Common myeloid progenitor, CD34-positive (primary cell): ENCODE measurements at regions not wholly inside any gene's neighbourhood (a gene's known extent, or its start where the extent isn't known, plus 50 kb on each side); places are given as distances from the start of the nearest gene placed in this dataset.
A peak's percentile ranks its signal among the peaks of the same experiment; 100 is the strongest.
"Not testable (repeated sequence)": the region's sequence is repeated elsewhere in the genome, so short reads cannot be mapped to it uniquely, and the experiment has no call there.

Experiments
- CTCF ChIA-PET: fragments of 350-600 bp; sonication (Branson Sonifier 250); formaldehyde crosslinking; loops from one replicate; lab custom pipeline; 2021; ENCODE audit warnings: antibody characterized with exemption; lab: Charles Lee
- POLR2A ChIA-PET: fragments of 350-600 bp; sonication (Branson Sonifier 250); formaldehyde crosslinking; loops from one replicate; lab custom pipeline; 2021; ENCODE audit warnings: antibody characterized with exemption; lab: Charles Lee
- DNase-seq, 3 donors: peaks; one replicate each; pipeline versions ENCODE4 v3.0.0 to v3.0.0-alpha.2; 2013
- H3K27ac ChIP-seq, 2 experiments: 1 replicate in 1 of 2; 2 replicates in 1 of 2; pipeline ENCODE4 v1.7.0; 2013; ENCODE audit warnings: inconsistent platforms in 2 of 2, low read length in 2 of 2, mild to moderate bottlenecking in 2 of 2, low read depth in 1 of 2, moderate library complexity in 1 of 2; ENCODE audit not compliant: severe bottlenecking in 2 of 2, insufficient read depth in 1 of 2, poor library complexity in 1 of 2
- H3K27me3 ChIP-seq, 5 experiments: replicated peaks in 2 of 5; 1 replicate in 3 of 5; 2 replicates in 2 of 5; pipeline versions ENCODE4 v1.6.1 to v1.7.0; 2013; ENCODE audit warnings: low read length in 4 of 5, mild to moderate bottlenecking in 2 of 5, moderate library complexity in 2 of 5, inconsistent platforms in 1 of 5; ENCODE audit not compliant: insufficient read depth in 5 of 5, control insufficient read depth in 4 of 5
- H3K36me3 ChIP-seq, 4 experiments: 1 replicate in 2 of 4; 2 replicates in 2 of 4; pipeline versions ENCODE4 v1.6.1 to v1.7.0; 2013; ENCODE audit warnings: low read length in 3 of 4, control low read depth in 1 of 4, mild to moderate bottlenecking in 1 of 4; ENCODE audit not compliant: control insufficient read depth in 4 of 4, insufficient read depth in 4 of 4
- H3K4me1 ChIP-seq, 4 experiments: 1 replicate in 3 of 4; 2 replicates in 1 of 4; pipeline versions ENCODE4 v1.6.1 to v1.7.1; 2013; ENCODE audit warnings: low read length in 3 of 4, mild to moderate bottlenecking in 3 of 4, control low read depth in 1 of 4, inconsistent platforms in 1 of 4, moderate library complexity in 1 of 4; ENCODE audit not compliant: control insufficient read depth in 4 of 4, insufficient read depth in 4 of 4; ENCODE audit errors: control extremely low read depth in 1 of 4
- H3K4me3 ChIP-seq, 7 experiments: 1 replicate in 4 of 7; 2 replicates in 3 of 7; pipeline versions ENCODE4 v1.5.1 to v1.7.0; 2013; ENCODE audit warnings: mild to moderate bottlenecking in 7 of 7, low read length in 6 of 7, moderate library complexity in 6 of 7, inconsistent platforms in 2 of 7, low read depth in 2 of 7, control low read depth in 1 of 7; ENCODE audit not compliant: insufficient read depth in 4 of 7, control insufficient read depth in 1 of 7; ENCODE audit errors: extremely low read depth in 1 of 7
- H3K9me3 ChIP-seq, 5 experiments: 1 replicate in 4 of 5; 2 replicates in 1 of 5; pipeline versions ENCODE4 v1.6.1 to v1.7.1; 2013; ENCODE audit warnings: low read length in 4 of 5, mild to moderate bottlenecking in 2 of 5, inconsistent platforms in 1 of 5, low read depth in 1 of 5, moderate library complexity in 1 of 5; ENCODE audit not compliant: control insufficient read depth in 4 of 5, insufficient read depth in 2 of 5; ENCODE audit errors: control extremely low read depth in 1 of 5
- WGBS: methylation state at CpG from one replicate; pipeline ENCODE4 v1.1.5; 2013; ENCODE audit not compliant: insufficient coverage; 5-methylcytosine and 5-hydroxymethylcytosine counted together

DNA sequence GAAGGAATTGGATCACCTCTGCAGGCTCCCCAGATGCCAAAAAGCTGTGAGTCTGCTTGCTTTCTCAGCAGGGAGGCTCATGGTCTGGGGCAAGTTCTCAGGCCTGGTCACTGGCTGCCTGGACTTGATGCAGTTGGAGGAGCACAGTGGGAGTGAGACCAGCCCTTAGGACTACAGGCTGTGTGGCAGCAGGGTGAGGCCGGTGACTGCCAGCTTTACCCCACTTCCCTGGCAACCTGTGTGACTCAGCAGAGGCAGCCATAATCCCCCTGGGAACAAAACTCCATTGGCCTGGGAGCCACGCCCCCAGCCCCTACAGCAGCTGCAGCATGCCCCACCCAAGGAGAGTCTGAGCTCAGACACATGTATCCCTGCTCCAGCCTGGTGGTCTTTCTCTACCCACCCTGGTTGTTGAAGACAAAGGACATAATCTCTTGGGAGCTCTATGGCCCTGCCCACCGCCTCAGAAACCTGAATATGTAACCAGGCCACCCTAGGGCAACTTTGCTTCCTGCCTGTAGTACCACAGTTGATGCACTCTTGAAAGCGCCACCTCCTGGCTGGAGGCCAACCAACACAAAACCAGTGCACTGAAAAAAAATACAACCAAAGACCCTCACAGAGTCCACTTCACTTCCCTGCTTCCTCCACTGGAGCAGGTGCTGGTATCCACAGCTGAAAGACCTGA is 106.8 kb upstream of the SPATS2L start:
- Histone ChIP-seq H3K36me3 (no peaks in the 10 kb centered on the region), H3K9me3 (no peaks in the 10 kb centered on the region), H3K27ac (no peak overlapping the region), H3K27me3 (no peaks in the 10 kb centered on the region), H3K4me3 (no peak overlapping the region), H3K4me1 (peaks cover 0 to 17% (median 5%) of the 10 kb centered on the region in 4 experiments)
- CTCF ChIA-PET, result interaction anchor here (1.3 kb wide), 1 partner anchor 109 kb away, joined by 3 read pairs; no protein-coding TSS in a partner anchor
- WGBS, result 92% methylated on average over 3 of the region's 4 CpGs
- POLR2A ChIA-PET, result no interaction called here
- peak in 1 of 3 donors; percentile 3 for DNase-seq

DNA sequence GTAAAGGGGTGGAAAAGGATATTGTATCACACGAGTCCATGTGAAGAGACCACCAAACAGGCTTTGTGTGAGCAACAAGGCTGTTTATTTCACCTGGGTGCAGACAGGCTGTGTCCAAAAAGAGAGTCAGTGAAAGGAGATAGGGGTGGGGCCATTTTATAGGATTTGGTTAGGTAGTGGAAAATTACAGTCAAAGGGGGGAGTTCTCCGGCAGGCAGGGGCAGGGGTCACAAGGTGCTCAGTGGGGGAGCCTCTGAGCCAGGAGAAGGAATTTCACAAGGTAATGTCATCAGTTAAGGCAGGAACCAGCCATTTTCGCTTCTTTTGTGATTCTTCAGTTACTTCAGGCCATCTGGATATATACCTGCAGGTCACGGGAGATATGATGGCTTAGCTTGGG is 104.7 kb upstream of the SPATS2L start:
- peaks cover 0 to 17% (median 5%) of the 10 kb centered on the region in 4 experiments for H3K4me1 ChIP-seq
- DNase-seq, H3K27me3 ChIP-seq, H3K9me3 ChIP-seq, POLR2A ChIA-PET, H3K36me3 ChIP-seq, CTCF ChIA-PET, H3K4me3 ChIP-seq, H3K27ac ChIP-seq: not testable (repeated sequence)
- WGBS, result 90% methylated on average over 3 of the region's 4 CpGs

DNA sequence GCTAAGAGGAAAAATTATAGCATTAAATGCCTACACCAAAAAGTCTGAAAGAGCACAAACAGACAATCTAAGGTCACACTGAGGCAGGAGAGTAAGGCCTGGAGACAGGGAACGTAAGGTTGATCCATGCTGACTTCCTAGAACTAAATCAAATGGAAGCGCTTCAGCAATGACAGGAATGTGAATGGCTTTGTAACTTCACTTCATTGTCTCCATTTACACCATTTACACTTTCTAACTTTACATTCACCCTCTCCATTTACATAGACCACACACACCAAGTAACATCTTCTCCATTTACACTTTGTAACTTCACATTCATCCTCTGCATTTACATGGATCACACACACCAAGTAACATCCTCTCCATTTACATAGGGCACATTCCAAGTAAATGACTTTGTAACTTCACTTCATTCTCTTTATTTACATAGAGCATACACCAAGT is 103.1 kb upstream of the SPATS2L start:
- ChIA-PET POLR2A (no interaction called here), CTCF (no interaction called here)
- H3K36me3 ChIP-seq, result no peaks in the 10 kb centered on the region
- DNase-seq, result no peak
- H3K27ac ChIP-seq, result no peak overlapping the region
- peaks cover 0 to 4% (median 0%) of the 10 kb centered on the region in 5 experiments for H3K9me3 ChIP-seq
- no peaks in the 10 kb centered on the region for H3K27me3 ChIP-seq
- peaks cover 0 to 16% (median 5%) of the 10 kb centered on the region in 4 experiments for H3K4me1 ChIP-seq
- WGBS, result 90% methylated on average over 2 of the region's 2 CpGs
- no peak overlapping the region for H3K4me3 ChIP-seq

DNA sequence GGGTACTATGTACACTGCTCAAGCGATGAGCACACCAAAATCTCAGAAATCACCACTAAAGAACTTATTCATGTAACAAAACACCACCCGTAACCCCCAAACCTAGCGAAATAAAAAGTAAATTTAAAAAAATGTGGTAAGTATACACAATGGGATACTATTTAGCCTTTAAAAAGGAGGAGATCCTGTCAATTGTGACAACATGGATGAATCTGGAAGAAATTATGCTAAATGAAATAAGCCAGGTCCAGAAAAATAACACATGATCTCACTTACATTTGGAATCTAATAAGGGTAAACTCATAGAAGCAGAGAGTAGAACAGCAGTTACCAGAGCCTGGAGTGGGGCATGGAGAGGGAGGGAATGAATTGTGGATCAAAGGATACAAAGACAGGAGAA is 98.5 kb upstream of the SPATS2L start:
- Histone ChIP-seq H3K9me3 (peaks cover 0 to 4% (median 0%) of the 10 kb centered on the region in 5 experiments), H3K36me3 (no peaks in the 10 kb centered on the region), H3K4me3 (no peak overlapping the region), H3K4me1 (no peaks in the 10 kb centered on the region), H3K27ac (no peak overlapping the region), H3K27me3 (no peaks in the 10 kb centered on the region)
- POLR2A ChIA-PET, result no interaction called here
- 0% methylated on average over 1 of the region's 3 CpGs for WGBS
- CTCF ChIA-PET, result no interaction called here
- no peak for DNase-seq

DNA sequence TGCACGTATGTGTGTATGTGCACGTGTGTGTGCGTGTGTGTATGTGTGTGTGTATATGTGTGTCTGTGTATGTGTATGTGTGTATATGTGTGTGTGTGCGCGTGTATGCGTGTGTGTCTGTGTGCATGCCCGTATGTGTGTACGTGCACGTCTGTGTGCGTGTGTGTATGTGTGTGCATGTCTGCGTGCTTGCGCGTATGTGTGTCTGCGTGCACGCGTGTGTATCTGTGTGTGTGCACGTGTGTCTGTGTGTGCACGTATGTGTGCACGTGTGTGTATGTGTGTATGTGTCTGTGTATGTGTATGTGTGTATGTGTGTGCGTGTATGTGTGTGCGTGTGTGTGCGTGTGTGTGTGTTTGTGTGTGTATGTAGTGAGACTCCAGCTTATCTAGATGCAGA is 97.5 kb upstream of the SPATS2L start:
- H3K36me3 ChIP-seq, result no peaks in the 10 kb centered on the region
- no peaks in the 10 kb centered on the region for H3K4me1 ChIP-seq
- ChIA-PET CTCF (no interaction called here), POLR2A (no interaction called here)
- H3K4me3 ChIP-seq, result no peak overlapping the region
- H3K9me3 ChIP-seq, result peaks cover 0 to 4% (median 0%) of the 10 kb centered on the region in 5 experiments
- DNase-seq, result no peak
- H3K27me3 ChIP-seq, result no peaks in the 10 kb centered on the region
- no peak overlapping the region for H3K27ac ChIP-seq
- 84% methylated on average over 14 of the region's 22 CpGs for WGBS

DNA sequence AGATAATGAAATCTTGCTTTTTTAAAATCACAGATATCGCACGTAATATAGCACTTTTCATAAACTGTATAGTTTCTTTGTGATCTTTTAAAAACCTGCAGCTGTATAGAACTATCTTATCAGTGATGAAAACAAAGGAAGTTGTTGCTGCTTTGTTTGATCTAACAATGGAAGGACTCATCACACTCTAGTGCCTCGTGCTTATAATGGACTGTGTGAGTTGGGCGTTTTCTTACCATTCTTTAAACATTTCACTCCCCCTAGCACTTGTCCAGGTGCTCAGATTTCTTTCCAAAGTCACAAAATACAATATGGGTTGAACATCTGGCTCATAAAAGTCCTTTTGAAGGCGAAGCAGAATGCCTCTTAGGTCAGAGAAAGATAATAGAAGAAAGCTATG is 94.8 kb upstream of the SPATS2L start:
- Histone ChIP-seq H3K27me3 (peaks cover 0 to 3% (median 0%) of the 10 kb centered on the region in 5 experiments), H3K27ac (no peak overlapping the region), H3K36me3 (no peaks in the 10 kb centered on the region), H3K9me3 (no peaks in the 10 kb centered on the region), H3K4me3 (no peak overlapping the region), H3K4me1 (no peaks in the 10 kb centered on the region)
- no peak for DNase-seq
- CTCF ChIA-PET, result no interaction called here
- WGBS, result 90% methylated on average over 2 of the region's 5 CpGs
- POLR2A ChIA-PET, result no interaction called here

DNA sequence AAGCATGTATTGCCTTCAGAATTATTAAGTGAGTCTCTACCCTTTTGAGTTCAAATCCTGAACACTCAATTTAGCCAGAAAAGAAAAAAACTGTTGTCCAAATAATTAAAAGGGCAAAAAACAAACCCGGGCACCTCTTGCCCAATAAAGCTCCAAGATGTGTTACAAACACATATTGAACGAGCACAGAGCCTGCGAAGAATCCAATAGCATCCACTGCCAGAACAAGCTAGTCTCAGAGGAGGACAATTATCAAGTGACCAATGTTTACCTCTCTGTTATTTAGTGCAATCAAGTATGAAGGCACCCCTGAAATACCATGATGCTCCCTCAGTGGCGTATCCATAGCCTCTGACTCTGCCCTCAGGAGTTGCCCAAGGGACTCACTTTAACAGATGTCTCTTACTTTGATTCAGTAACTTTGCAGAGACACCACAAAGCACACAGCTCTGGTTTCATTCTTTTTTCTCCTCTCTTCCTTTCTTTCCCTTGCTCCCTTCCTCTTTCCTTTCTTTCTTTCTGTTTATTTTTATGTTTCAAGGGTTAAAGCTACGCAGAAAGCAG is 93.5 kb upstream of the SPATS2L start:
- Histone ChIP-seq H3K27me3 (peaks cover 0 to 3% (median 0%) of the 10 kb centered on the region in 5 experiments), H3K9me3 (no peaks in the 10 kb centered on the region), H3K27ac (no peak overlapping the region), H3K4me1 (no peaks in the 10 kb centered on the region), H3K36me3 (no peaks in the 10 kb centered on the region), H3K4me3 (no peak overlapping the region)
- 100% methylated on average over 4 of the region's 5 CpGs for WGBS
- POLR2A ChIA-PET, result no interaction called here
- CTCF ChIA-PET, result interaction anchor here (0.6 kb wide), 1 partner anchor 50 kb away, joined by 3 read pairs; no protein-coding TSS in a partner anchor
- no peak for DNase-seq
